GM06990 (cell line): ENCODE measurements at regions not wholly inside any gene's neighbourhood (a gene's known extent, or its start where the extent isn't known, plus 50 kb on each side); places are given as distances from the start of the nearest gene placed in this dataset.

ENCODE experiments used
- DNase-seq: peaks from one replicate; pipeline ENCODE4 v3.0.0-alpha.2; 2011; ENCODE audit not compliant: insufficient read length; ENCODE audit errors: extremely low read depth
- H3K27me3 ChIP-seq: replicated peaks from 2 replicates; pipeline ENCODE4 v1.6.0; 2011; ENCODE audit warnings: low read length; ENCODE audit not compliant: control insufficient read depth, insufficient read depth
- H3K36me3 ChIP-seq: 2 replicates; pipeline ENCODE4 v1.5.1; 2011; ENCODE audit warnings: low read length; ENCODE audit not compliant: control insufficient read depth, insufficient read depth
- H3K4me3 ChIP-seq: replicated peaks from 2 replicates; pipeline ENCODE4 v1.5.1; 2011; ENCODE audit warnings: low read depth, mild to moderate bottlenecking, control low read depth, low read length
- CTCF ChIP-seq: IDR thresholded peaks from 2 replicates; pipeline ENCODE4 v1.5.1; 2011; ENCODE audit warnings: low read length, control low read depth, mild to moderate bottlenecking, inconsistent platforms; ENCODE audit not compliant: insufficient read depth, poor library complexity, severe bottlenecking

- Histone ChIP-seq H3K27me3 (no peaks in the 10 kb centered on the region), H3K4me3 (no peak overlapping the region), H3K36me3 (no peaks in the 10 kb centered on the region)
- DNase-seq = no peak
- no peak for TF ChIP-seq CTCF
Measured at GRCh38 chr4:128510850-128511249, 223.2 kb upstream of the PGRMC2 start.

- DNase-seq = no peak
- Histone ChIP-seq H3K4me3 (no peak overlapping the region), H3K36me3 (no peaks in the 10 kb centered on the region), H3K27me3 (no peaks in the 10 kb centered on the region)
- no peak for TF ChIP-seq CTCF
Measured at GRCh38 chr4:128502818-128503527, 215.4 kb upstream of the PGRMC2 start.

- no peak for TF ChIP-seq CTCF
- H3K36me3 ChIP-seq = no peaks in the 10 kb centered on the region
- DNase-seq = no peak
- H3K4me3 ChIP-seq = no peak overlapping the region
- H3K27me3 ChIP-seq = no peaks in the 10 kb centered on the region
Measured at GRCh38 chr4:128501239-128501638, 213.6 kb upstream of the PGRMC2 start.

- no peak for TF ChIP-seq CTCF
- no peaks in the 10 kb centered on the region for H3K36me3 ChIP-seq
- no peak overlapping the region for H3K4me3 ChIP-seq
- no peak for DNase-seq
- H3K27me3 ChIP-seq = no peaks in the 10 kb centered on the region
Measured at GRCh38 chr4:128488055-128488705, 200.6 kb upstream of the PGRMC2 start.

GRCh38 chr4:128484896-128485295, 197.3 kb upstream of the PGRMC2 start:
- Histone ChIP-seq H3K36me3 (no peaks in the 10 kb centered on the region), H3K27me3 (no peaks in the 10 kb centered on the region), H3K4me3 (no peak overlapping the region)
- no peak for DNase-seq
- TF ChIP-seq CTCF = no peak
